Gastrocnemius medialis (tissue), 4 donors: ENCODE measurements at regions not wholly inside any gene's neighbourhood (a gene's known extent, or its start where the extent isn't known, plus 50 kb on each side); places are given as distances from the start of the nearest gene placed in this dataset.
"Not testable (repeated sequence)": the region's sequence is repeated elsewhere in the genome, so short reads cannot be mapped to it uniquely, and the experiment has no call there.

ENCODE experiments used
- ATAC-seq, 2 donors: fragments of 150-250 bp; one replicate each; pipeline ENCODE4 v1.9.1; 2016
- DNase-seq, 2 donors: peaks; one replicate each; pipeline ENCODE4 v3.0.0-alpha.2; 2019
- H3K27ac ChIP-seq, 4 donors: fragments of 200-600 bp; sonication (generic); 1 replicate in 1 of 4; 2 replicates in 3 of 4; pipeline ENCODE4 v1.5.1; 2016 to 2018; ENCODE audit warnings: mild to moderate bottlenecking in 2 of 4, moderate library complexity in 1 of 4
- H3K27me3 ChIP-seq, 3 donors: fragments of 200-600 bp; sonication (generic) in 2 of 3; 1 replicate in 1 of 3; 2 replicates in 2 of 3; pipeline versions ENCODE4 v1.5.1 to v1.6.0; 2016 to 2019; ENCODE audit warnings: mild to moderate bottlenecking in 1 of 3, moderate library complexity in 1 of 3
- H3K36me3 ChIP-seq, 2 donors: fragments of 200-600 bp; sonication (generic) in 1 of 2; one replicate each; pipeline ENCODE4 v1.5.1; 2017 to 2018
- H3K4me1 ChIP-seq, 2 donors: fragments of 200-600 bp; sonication (generic) in 1 of 2; one replicate each; pipeline ENCODE4 v1.5.1; 2016 to 2017; ENCODE audit warnings: mild to moderate bottlenecking in 2 of 2
- H3K4me3 ChIP-seq, 4 donors: fragments of 200-600 bp; sonication (generic) in 3 of 4; 1 replicate in 1 of 4; 2 replicates in 3 of 4; pipeline ENCODE4 v1.5.1; 2016 to 2019; ENCODE audit warnings: mild to moderate bottlenecking in 2 of 4
- H3K9me3 ChIP-seq, 3 donors: fragments of 200-600 bp; sonication (generic) in 2 of 3; 1 replicate in 1 of 3; 2 replicates in 2 of 3; pipeline ENCODE4 v1.5.1; 2016 to 2019
- POLR2A ChIP-seq, 2 donors: fragments of 450-650 bp; IDR thresholded peaks; one replicate each; pipeline ENCODE4 v1.6.1; 2017; ENCODE audit warnings: antibody characterized with exemption in 2 of 2, mild to moderate bottlenecking in 2 of 2, moderate library complexity in 2 of 2
- in situ Hi-C, 4 donors: fragments of 200-750 bp; cut with MboI; loops; one replicate each; pipeline versions ENCODE4 v1.15.0 to v1.8.0; 2017; ENCODE audit warnings: low sequenced_read_pairs in 4 of 4
- intact Hi-C: fragments of 100-400 bp; cut with DNase I; formaldehyde crosslinking; loops from one replicate; pipeline ENCODE4 v1.15.1; 2023; ENCODE audit warnings: low total_unique reads
- TF ChIP-seq, protein P1 (sequence below), 5 experiments: fragments of 450-650 bp in 3 of 5; fragments of 200-600 bp in 2 of 5; sonication (generic) in 2 of 5; IDR thresholded peaks in 4 of 5; conservative IDR thresholded peaks in 1 of 5; 1 replicate in 4 of 5; 2 replicates in 1 of 5; pipeline ENCODE4 v1.5.1; 2016 to 2019; ENCODE audit warnings: antibody characterized with exemption in 5 of 5, mild to moderate bottlenecking in 3 of 5, moderate library complexity in 3 of 5

DNA sequence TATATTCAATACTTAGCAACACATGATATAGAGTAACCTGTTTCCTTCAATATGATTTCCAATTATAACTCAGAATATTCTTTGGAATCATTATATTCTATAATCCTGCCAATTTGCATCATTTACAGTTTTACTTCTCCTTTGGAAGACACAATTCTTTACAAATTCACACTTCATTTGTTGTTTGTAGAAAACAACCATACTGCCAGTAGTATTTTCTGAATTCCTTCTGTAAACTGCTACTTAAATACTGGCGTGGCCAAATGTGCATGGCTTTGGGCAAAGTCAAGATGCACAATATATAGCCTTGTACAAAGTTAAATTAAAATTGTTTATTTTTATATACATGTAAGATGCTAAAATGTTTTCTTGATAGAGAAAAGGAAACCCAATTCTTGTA, 687.1 kb upstream of the NEGR1 start:
- TF ChIP-seq, protein P1, sequence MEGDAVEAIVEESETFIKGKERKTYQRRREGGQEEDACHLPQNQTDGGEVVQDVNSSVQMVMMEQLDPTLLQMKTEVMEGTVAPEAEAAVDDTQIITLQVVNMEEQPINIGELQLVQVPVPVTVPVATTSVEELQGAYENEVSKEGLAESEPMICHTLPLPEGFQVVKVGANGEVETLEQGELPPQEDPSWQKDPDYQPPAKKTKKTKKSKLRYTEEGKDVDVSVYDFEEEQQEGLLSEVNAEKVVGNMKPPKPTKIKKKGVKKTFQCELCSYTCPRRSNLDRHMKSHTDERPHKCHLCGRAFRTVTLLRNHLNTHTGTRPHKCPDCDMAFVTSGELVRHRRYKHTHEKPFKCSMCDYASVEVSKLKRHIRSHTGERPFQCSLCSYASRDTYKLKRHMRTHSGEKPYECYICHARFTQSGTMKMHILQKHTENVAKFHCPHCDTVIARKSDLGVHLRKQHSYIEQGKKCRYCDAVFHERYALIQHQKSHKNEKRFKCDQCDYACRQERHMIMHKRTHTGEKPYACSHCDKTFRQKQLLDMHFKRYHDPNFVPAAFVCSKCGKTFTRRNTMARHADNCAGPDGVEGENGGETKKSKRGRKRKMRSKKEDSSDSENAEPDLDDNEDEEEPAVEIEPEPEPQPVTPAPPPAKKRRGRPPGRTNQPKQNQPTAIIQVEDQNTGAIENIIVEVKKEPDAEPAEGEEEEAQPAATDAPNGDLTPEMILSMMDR (IDR thresholded peaks at IDR 0.05 in 4 of 5, conservative IDR thresholded peaks at IDR 0.05 in 1 of 5): no peak
- no peak for TF ChIP-seq POLR2A (IDR thresholded peaks at IDR 0.05)

DNA sequence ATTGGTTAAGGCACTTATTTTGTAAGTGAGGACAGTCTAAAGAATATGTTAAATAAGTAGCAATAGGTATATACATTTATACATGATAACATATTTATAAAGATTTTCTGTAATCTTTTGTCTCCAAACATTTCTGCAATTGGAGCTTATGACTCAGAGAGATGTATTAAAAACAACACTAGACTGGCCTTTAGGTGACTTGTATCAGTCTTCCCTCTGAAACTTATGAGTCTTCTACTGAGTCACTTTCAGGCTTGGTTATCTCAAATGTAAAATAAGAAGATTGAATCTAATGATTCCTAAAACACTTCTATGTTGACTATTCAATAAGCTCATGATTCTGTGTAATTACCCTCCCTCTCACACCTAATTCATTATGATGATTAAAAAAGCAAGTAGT, 672.6 kb upstream of the NEGR1 start:
- Histone ChIP-seq H3K4me1 (no peaks in the 10 kb centered on the region), H3K27me3 (no peaks in the 10 kb centered on the region), H3K36me3 (no peaks in the 10 kb centered on the region), H3K4me3 (no peak overlapping the region), H3K9me3 (no peaks in the 10 kb centered on the region), H3K27ac (no peak overlapping the region)
- DNase-seq (no peak), ATAC-seq (no peak)
- in situ Hi-C loops: no loop called here
- TF ChIP-seq POLR2A (IDR thresholded peaks at IDR 0.05): no peak
- TF ChIP-seq, protein P1 (IDR thresholded peaks at IDR 0.05 in 4 of 5, conservative IDR thresholded peaks at IDR 0.05 in 1 of 5): no peak
- intact Hi-C loops: no loop called here

More for the DNA sequence above, 687.1 kb upstream of the NEGR1 start:
- Histone ChIP-seq H3K4me3 (no peak overlapping the region), H3K27me3 (no peaks in the 10 kb centered on the region), H3K9me3 (no peaks in the 10 kb centered on the region), H3K27ac (no peak overlapping the region), H3K4me1 (no peaks in the 10 kb centered on the region), H3K36me3 (no peaks in the 10 kb centered on the region)
- no peak for ATAC-seq
- no peak for DNase-seq
- in situ Hi-C loops (no loop called here), intact Hi-C loops (no loop called here)

DNA sequence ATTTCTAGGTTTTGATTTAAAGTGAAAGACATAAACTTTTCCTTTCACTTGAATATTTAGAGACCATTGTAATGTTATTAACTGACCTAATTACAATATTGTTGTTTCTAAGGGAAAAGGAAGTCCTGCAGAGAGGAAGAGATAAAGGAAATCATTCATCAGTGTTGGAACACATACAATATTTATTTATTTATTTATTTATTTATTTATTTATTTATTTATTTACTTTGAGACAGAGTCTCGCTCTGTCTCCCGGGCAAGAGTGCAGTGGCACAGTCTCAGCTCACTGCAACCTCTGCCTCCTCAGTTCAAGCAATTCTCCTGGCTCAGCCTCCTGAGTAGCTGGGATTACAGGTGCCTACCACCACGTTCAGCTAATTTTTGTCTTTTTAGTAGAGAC, 668.6 kb upstream of the NEGR1 start:
- ATAC-seq, DNase-seq, H3K9me3 ChIP-seq, intact Hi-C loops, H3K27me3 ChIP-seq, H3K4me1 ChIP-seq, H3K4me3 ChIP-seq, in situ Hi-C loops, H3K36me3 ChIP-seq, H3K27ac ChIP-seq: not testable (repeated sequence)

DNA sequence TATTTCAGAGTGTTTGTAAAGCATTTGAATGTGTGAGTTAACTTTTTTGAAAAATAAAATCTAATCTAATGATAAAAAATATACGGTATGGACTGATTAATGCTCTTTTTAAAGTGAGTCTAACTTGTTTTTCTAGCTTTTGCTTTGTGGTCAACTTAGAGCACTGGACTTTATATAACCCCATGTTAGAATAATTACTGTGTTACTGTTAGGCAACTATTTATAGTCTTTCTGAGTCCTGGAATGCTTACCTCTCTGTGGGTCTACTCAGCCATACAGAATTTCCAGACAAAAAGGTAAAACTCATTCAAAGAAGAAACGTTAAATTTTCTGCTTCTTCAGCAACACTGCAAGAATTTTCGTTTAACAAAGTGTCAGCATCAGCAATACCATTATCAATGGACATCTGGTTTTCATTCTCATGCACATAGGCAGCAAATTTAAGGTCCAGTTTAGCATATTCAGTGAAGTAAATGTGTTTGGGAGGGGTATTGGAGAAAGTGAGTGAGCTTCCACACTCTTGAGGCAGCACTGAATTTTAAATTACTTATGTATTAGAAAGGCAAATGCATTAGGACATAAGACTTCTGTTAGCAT, 664.7 kb upstream of the NEGR1 start:
- H3K4me1 ChIP-seq: no peaks in the 10 kb centered on the region
- ATAC-seq (no peak), DNase-seq (no peak)
- TF ChIP-seq, protein P1 (IDR thresholded peaks at IDR 0.05 in 4 of 5, conservative IDR thresholded peaks at IDR 0.05 in 1 of 5): no peak
- no peak for TF ChIP-seq POLR2A (IDR thresholded peaks at IDR 0.05)
- intact Hi-C loops: no loop called here
- in situ Hi-C loops: no loop called here
- H3K27me3 ChIP-seq: no peaks in the 10 kb centered on the region
- H3K36me3 ChIP-seq: no peaks in the 10 kb centered on the region
- no peaks in the 10 kb centered on the region for H3K9me3 ChIP-seq
- no peak overlapping the region for H3K4me3 ChIP-seq
- H3K27ac ChIP-seq: no peak overlapping the region

DNA sequence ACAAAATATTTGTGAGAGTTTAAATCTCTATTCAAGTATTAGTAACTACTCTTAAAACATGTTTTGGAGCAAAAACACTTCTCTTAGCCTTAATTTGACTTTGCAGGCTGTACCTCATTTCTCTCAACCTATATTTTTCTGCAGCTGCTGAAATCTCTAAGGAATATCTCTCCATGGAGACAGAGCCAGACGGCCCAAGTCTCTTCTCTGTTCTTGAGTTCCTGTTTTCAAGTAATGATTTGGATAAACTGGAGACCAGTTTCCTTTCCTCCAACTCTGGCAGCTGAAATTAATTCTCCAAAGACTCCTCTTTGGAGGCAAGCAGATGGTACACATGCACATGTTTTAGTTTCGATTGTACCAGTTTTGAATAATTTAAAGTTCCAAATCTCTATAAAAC, 659.7 kb upstream of the NEGR1 start:
- in situ Hi-C loops (no loop called here), intact Hi-C loops (no loop called here)
- DNase-seq: no peak
- Histone ChIP-seq H3K4me1 (no peaks in the 10 kb centered on the region), H3K27ac (no peak overlapping the region), H3K27me3 (no peaks in the 10 kb centered on the region), H3K36me3 (no peaks in the 10 kb centered on the region), H3K9me3 (no peaks in the 10 kb centered on the region), H3K4me3 (no peak overlapping the region)
- ATAC-seq: no peak
- TF ChIP-seq, protein P1 (IDR thresholded peaks at IDR 0.05 in 4 of 5, conservative IDR thresholded peaks at IDR 0.05 in 1 of 5): no peak
- no peak for TF ChIP-seq POLR2A (IDR thresholded peaks at IDR 0.05)
